NCI-H2171 treated with DMSO at 0.1 percent for 48 hours (cell line): ENCODE measurements at regions not wholly inside any gene's neighbourhood (a gene's known extent, or its start where the extent isn't known, plus 50 kb on each side); places are given as distances from the start of the nearest gene placed in this dataset.
"Not testable (repeated sequence)": the region's sequence is repeated elsewhere in the genome, so short reads cannot be mapped to it uniquely, and the experiment has no call there.

Experiments used
- DNase-seq: peaks from one replicate; lab custom pipeline; 2025; lab: John Stamatoyannopoulos, UW

- DNase-seq: no peak
These were observed 1444.5 kb downstream of the BRINP3 start for GRCh38 chr1:189033169-189033568.

DNA sequence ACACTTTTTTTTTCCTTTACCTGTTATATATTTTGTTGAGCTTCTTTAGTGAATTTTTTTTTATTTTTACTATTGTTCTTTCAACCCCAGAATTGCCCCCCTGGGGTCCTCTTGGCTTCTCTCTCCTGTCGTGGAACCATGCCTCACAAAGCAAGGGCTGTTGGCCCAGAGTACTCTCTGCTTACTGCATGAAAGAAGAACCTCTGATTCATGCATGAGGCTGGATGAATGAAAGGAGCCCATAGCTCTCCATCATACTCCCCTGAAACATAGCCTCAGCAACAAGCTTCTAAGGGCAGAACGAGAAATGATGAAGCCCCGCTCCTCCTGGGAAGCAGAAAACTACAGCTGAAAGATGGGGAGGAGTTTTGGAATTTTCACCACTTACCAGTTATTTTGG is 1441.0 kb downstream of the BRINP3 start:
- no peak for DNase-seq

- DNase-seq: no peak
These were observed 1431.5 kb downstream of the BRINP3 start for GRCh38 chr1:189046127-189046526.

DNA sequence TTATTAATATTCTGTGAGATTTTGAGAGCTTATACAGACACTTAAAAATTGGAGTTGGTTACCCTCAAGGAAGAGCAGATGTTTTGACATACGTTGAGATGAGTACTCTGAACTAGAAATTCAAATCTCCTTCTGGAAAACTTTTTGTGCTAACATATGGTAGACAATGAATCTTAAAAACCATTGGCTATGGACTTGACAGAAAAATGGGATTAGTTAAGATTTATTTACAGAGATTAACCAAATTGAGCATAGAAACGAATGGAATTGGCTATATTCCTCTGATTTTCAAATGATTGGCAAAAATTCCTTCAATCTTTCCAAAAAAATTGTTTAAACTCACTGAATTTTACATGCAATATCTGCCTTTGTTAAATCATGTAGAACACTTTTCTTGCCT is 1392.9 kb downstream of the BRINP3 start:
- DNase-seq: peak; percentile 71

GRCh38 chr1:189103956-189104355 is 1373.7 kb downstream of the BRINP3 start:
- DNase-seq: no peak

DNA sequence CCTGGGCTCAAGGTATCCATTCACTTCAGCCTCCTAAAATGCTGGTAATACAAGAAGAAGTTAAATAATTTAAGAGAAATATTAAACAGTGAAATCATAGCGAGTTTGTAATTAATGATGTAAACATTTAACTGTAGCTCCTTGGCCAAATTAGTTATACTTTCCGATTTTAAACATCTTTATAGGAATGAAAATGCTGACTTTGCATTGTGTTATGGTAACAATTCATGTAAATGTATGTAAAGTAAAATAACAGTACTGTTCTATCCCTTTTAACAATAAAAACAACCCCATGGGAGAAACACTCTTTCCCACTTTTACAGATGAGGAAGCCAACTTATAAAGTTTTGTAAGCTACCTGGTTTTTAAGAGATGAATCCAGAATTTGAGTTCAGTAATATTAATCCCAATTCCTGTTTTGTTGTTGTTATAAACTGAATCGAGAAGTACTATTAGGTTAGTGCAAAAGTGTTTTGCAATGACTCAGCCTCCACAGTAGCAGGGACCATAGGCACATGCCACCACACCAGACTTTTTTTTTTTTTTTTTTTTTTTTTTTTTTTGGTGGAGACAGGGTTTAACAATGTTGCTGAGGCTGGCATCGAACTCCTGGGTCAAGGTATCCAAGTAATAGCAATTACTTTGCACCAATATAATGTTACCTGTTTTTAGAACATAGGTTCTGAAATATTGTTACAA is 1360.4 kb downstream of the BRINP3 start:
- DNase-seq: no peak

- DNase-seq: no peak
These were observed 1355.7 kb downstream of the BRINP3 start for GRCh38 chr1:189121941-189122340.

- DNase-seq: no peak
These were observed 1352.0 kb downstream of the BRINP3 start for GRCh38 chr1:189125694-189126093.

GRCh38 chr1:189131576-189131975 is 1346.1 kb downstream of the BRINP3 start:
- DNase-seq: no peak

DNA sequence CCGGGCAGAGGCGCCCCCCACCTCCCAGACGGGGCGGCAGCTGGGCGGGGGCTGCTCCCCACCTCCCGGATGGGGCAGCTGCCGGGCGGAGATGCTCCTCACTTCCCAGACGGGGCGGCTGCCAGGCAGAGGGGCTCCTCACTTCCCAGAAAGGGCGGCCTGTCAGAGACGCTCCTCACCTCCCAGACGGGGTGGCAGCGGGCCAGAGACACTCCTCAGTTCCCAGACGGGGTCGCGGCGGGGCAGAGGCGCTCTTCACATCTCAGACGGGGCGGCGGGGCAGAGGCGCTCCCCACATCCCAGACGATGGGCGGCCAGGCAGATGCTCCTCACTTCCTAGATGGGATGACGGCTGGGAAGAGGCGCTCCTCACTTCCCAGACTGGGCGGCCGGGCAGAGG is 1337.9 kb downstream of the BRINP3 start:
- DNase-seq: not testable (repeated sequence)

- no peak for DNase-seq
These were observed 1336.6 kb downstream of the BRINP3 start for GRCh38 chr1:189141056-189141455.

- no peak for DNase-seq
These were observed 1327.9 kb downstream of the BRINP3 start for GRCh38 chr1:189149547-189150375.

DNA sequence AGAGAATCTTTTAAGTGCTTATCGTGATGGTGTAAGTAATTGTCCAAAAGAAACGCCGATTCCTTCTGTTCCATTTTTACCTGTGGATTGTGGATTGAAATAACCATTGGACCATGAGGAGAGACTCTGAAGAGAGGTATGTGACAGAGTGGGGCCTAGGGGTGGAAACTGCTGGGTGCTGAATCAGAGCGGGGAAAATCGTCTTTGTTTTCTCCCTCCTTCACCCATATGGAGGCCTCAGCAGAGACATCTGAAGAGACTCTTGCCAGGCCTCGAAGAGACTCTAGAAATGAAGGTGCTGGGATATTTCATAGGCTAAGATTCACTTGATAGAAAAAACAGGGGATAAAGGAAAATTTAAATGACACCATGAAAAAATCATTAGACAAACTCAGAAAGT is 1327.0 kb downstream of the BRINP3 start:
- no peak for DNase-seq

DNA sequence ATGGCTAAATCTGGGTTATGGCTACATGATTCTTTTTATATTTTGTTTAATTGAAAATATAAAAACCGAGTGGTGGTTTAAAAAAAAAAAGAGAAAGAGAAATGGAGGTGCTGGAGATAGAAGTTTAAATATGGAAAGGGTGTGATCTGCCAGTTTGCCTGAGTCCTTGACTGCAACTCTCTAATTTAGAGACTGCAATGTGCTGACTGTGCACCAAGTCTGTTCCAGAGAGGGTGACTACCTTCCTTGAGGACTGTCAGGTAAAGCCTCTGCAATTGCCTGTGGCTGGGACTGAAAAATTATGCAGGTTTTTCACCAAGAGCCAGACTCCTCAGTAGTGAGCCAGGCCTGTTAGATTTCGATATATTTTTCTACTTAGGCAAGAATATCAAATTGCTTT is 1326.3 kb downstream of the BRINP3 start:
- no peak for DNase-seq

- no peak for DNase-seq
These were observed 1325.0 kb downstream of the BRINP3 start for GRCh38 chr1:189152685-189153084.

DNA sequence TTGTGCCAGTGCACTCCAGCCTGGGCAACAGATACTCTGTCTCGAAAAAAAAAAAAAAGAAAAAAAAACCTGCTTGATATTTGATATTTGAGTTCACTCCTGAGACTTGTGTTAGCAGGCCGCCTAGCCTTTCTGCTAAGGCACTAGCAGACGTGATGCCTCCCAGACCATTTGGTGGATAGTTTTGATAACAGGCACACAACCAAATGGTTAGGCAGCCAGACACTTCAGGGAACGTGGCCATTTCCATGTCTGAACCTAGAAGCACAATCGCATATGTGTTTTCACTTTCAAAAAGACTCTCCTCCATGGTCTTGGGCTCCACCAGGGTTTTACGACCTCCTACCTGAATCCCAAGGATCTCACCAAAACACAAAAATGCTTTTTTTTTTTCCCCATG is 1319.5 kb downstream of the BRINP3 start:
- DNase-seq: peak; percentile 87

GRCh38 chr1:189175889-189176288 is 1301.8 kb downstream of the BRINP3 start:
- DNase-seq: no peak

DNA sequence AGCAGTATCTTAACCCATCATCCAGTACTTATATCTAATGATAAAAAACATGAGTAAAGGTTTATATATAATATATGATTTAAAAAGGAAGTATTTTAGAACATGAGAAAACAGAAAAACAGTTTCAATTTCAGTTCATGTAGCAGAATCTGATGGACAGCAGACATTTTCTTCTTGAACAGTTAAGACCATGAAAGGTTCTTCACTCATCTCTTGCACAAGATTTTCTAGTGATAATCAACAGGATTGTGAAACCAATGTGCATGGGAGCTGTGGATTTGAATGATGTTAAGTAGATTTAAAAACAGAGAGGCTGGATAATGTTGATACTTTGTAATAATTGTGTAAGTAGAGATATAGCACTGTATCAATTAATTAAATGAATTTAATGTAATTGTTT is 1297.6 kb downstream of the BRINP3 start:
- DNase-seq: no peak

- no peak for DNase-seq
These were observed 1292.6 kb downstream of the BRINP3 start for GRCh38 chr1:189185097-189185496.

DNA sequence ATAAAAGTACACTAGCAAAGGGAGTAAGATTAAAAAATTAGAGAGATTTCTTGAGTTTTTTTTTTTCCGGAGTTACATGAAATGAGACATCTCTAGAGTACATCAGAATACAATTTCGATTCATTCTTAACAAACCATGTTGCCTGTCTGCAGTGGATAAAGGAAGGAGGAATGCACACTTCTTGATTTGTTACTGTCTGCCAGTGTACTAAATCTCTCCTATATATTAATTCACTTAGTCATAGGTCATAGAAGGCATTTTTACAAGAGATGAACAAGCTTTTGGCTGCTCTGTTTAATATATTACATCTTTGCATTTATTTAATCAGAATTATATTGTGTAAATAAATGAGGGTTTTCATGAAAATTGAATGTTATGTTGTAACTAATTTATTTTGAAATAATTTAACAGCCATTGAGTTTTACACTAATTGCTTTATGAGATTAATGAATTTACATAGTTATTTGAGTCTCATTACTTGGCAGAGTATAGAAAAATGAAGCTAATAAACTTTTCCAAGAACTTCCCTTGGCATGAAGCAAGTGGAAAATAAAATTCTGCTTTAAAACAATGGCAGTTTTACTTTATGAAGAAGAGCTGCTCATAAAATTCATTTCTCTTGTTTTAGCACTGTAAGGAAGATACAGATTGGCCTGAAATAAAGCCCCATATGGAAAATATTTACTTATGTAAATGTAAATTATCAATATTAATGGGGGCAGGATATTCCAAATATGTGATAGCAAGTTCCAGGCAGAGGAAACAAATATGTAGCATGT is 1284.7 kb downstream of the BRINP3 start:
- DNase-seq: no peak

GRCh38 chr1:189205863-189206262 is 1271.8 kb downstream of the BRINP3 start:
- no peak for DNase-seq

GRCh38 chr1:189206617-189207016 is 1271.0 kb downstream of the BRINP3 start:
- DNase-seq: no peak

DNA sequence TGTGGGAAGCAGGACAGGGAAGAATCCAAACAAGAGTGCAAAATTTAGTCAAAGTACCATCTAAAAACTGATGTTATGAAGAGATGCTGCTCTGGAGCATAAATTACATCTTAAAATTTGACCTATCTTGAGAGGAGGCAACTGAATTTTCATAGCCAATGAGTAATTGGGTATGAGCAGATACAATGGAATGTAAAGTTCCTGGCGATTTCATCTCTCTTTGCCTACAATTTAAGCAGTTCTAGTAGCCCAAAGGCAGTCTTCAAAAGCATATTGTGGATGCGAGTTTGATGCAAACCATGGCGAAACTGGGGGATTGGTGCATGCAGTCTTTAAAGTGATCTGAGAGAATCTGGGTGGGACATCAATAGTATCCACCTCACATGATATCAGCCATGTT is 1265.9 kb downstream of the BRINP3 start:
- no peak for DNase-seq
